ENCODE measurements at regions not wholly inside any gene's neighbourhood (a gene's known extent, or its start where the extent isn't known, plus 50 kb on each side); places are given as distances from the start of the nearest gene placed in this dataset.

DNA sequence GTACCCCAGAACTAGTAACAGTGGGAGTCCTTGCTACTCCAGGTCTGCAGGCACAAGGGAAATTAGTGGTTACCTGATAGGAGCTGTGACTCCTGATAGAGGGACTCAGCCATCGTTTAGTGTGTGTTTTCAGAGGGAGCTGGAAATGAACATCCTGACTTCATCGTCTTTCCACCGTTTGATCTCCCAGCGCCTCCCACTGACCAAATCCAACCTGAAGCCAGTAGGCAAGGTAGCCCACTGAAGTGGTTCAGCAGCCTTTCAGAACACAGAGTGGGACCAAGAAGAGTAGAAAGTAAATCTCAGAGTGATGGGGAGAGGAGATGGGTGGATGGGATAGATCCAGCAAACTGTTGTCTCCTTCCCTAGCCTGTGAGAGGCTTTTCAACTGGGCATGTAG is 385.9 kb downstream of the INSC start:
- Histone ChIP-seq H3K4me1 (ENCODE audit: insufficient read depth, low read length) (no peaks in the 10 kb centered on the region), H3T11ph (ENCODE audit: low read length) (no peak overlapping the region), H3K14ac (ENCODE audit: insufficient read depth, low read length) (no peak overlapping the region), H2AFZ (ENCODE audit: low read length) (no peak overlapping the region), H3K56ac (ENCODE audit: insufficient read length, low read depth, low read length) (no peak overlapping the region), H4K91ac (ENCODE audit: insufficient read length, low read depth, low read length) (no peak overlapping the region), H4K8ac (replicated peaks; ENCODE audit: insufficient read length, low read depth, low read length) (no peak overlapping the region), H3K18ac (ENCODE audit: insufficient read length, low read depth, low read length) (no peak overlapping the region), H2BK15ac (ENCODE audit: low read depth, low read length) (no peak overlapping the region), H3K23me2 (ENCODE audit: insufficient read length, low read depth, low read length, poor library complexity, severe bottlenecking) (no peaks in the 10 kb centered on the region), H3K9ac (ENCODE audit: extremely low read depth, insufficient read length, low read length) (no peak overlapping the region), H2BK120ac (ENCODE audit: low read depth, low read length, poor library complexity, severe bottlenecking) (no peak overlapping the region), H2BK12ac (ENCODE audit: insufficient read length, low read depth, low read length) (no peak overlapping the region), H2BK5ac (ENCODE audit: insufficient read length, low read length) (no peak overlapping the region), H3K4me2 (ENCODE audit: insufficient read depth, insufficient read length, low read length) (no peak overlapping the region), H3K79me2 (ENCODE audit: insufficient read depth, low read length) (no peaks in the 10 kb centered on the region), H3K27ac (ENCODE audit: insufficient read length, low read depth, low read length) (no peak overlapping the region), H2AK5ac (ENCODE audit: insufficient read length, low read length) (no peak overlapping the region), H4K5ac (ENCODE audit: insufficient read length, low read depth, low read length) (no peak overlapping the region), H2BK20ac (ENCODE audit: low read depth, low read length, poor library complexity, severe bottlenecking) (no peak overlapping the region), H3K23ac (ENCODE audit: insufficient read length, low read depth, low read length) (no peak overlapping the region), H3K9me3 (ENCODE audit: control insufficient read depth, low read depth, low read length) (no peaks in the 10 kb centered on the region), H4K20me1 (ENCODE audit: control insufficient read depth, insufficient read depth, insufficient read length) (no peaks in the 10 kb centered on the region), H3K4ac (ENCODE audit: low read depth, low read length) (no peak overlapping the region), H3K27me3 (ENCODE audit: insufficient read depth, low read length) (no peaks in the 10 kb centered on the region), H3K79me1 (ENCODE audit: insufficient read depth, low read depth, low read length, poor library complexity, severe bottlenecking) (no peaks in the 10 kb centered on the region)
- no CpG with 5 or more reads among the region's 4 CpGs for WGBS (ENCODE audit: extremely low coverage, insufficient read length, low lambda C conversion rate)
- no peaks in the 10 kb centered on the region for H3K27me3 Mint-ChIP-seq (ENCODE audit: low read depth)
- no peak overlapping the region for H3K27ac Mint-ChIP-seq
- no peaks in the 10 kb centered on the region; a peak in 1 of 5 replicates for H3K9me3 Mint-ChIP-seq
- H3K4me1 Mint-ChIP-seq = peaks cover 10 to 23% of the 10 kb centered on the region in 2 experiments
- DNase-seq = no peak
- H3K4me3 Mint-ChIP-seq = no peak overlapping the region
- no peaks in the 10 kb centered on the region for H3K36me3 Mint-ChIP-seq (ENCODE audit: insufficient read depth in 1 of 3, low read depth in 3 of 3)
- TF ChIP-seq, protein P1, sequence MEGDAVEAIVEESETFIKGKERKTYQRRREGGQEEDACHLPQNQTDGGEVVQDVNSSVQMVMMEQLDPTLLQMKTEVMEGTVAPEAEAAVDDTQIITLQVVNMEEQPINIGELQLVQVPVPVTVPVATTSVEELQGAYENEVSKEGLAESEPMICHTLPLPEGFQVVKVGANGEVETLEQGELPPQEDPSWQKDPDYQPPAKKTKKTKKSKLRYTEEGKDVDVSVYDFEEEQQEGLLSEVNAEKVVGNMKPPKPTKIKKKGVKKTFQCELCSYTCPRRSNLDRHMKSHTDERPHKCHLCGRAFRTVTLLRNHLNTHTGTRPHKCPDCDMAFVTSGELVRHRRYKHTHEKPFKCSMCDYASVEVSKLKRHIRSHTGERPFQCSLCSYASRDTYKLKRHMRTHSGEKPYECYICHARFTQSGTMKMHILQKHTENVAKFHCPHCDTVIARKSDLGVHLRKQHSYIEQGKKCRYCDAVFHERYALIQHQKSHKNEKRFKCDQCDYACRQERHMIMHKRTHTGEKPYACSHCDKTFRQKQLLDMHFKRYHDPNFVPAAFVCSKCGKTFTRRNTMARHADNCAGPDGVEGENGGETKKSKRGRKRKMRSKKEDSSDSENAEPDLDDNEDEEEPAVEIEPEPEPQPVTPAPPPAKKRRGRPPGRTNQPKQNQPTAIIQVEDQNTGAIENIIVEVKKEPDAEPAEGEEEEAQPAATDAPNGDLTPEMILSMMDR (conservative IDR thresholded peaks at IDR 0.05) = no peak

All from H9 (cell line).